ENCODE measurements at regions not wholly inside any gene's neighbourhood (a gene's known extent, or its start where the extent isn't known, plus 50 kb on each side); places are given as distances from the start of the nearest gene placed in this dataset.

DNA sequence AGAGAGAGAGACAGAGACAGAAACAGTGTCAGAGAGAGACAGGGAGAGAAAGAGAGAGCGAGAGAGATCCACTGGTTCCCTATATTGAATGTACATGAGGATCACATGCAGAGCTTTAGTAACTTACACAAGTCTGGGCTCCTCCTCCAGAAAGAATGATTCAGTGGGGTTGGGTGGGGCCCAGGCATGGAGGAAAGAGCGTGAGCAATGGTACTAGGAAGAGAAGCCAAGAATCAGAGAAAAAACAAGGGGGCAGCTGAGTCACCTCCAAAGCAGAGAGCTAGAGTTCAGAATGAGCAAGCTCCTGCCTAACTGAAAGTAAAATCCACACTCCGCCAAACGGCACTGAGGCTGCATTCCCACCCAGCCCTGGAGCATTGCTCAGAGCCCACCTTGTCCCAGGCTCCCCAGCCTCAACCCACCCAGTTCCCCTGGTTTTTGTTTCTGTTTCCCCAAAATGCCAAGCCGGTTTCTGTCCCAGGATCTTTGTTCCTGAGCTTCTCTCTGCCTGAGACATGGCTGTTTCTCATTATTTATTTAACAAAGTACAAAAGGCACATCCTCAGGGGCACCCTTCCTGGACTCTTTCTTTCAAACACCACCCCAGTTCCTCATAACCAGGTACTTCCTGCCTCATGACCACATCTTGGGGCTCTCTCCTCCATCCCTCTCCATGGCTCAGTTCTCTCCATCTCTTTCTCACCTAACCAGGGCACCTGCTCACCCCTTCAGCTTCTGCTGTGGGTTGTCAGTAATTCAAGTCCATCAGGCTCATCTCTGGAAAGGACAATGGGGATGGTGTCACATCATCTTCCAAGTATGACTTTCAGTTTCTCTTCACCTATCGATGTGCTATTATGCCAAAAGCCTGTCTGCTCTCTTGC lies 670.3 kb upstream of the TBX3 start:
- peak in 1 of 2 experiments; percentile 10 for DNase-seq (ENCODE audit: low read depth in 1 of 2, low spot score in 1 of 2)
- in situ Hi-C loops (cut with HindIII; ENCODE audit: low pct_unique_long_range_greater_than_20kb, low sequenced_read_pairs): no loop called here
- TF ChIP-seq JUND (IDR thresholded peaks at IDR 0.05; ENCODE audit: low read depth): no peak

DNA sequence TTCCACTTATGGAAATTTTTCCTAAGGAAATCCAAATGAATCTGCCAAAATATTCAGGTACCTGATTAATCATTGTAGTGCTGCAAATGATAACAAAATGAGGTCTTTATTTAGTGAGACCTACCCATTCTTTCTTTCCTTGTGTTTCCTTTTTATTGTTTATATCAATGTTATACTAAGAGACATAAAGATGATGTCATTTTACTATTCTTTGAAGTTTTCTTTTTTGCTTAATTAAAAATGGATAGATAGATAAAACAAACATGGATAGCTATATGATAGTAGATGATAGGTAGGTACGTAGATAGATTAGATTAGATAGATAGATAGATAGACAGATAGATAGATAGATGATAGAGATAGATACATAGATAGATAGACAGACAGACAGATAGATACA lies 669.5 kb upstream of the TBX3 start:
- DNase-seq (ENCODE audit: low read depth in 1 of 2, low spot score in 1 of 2): no peak
- no peak for TF ChIP-seq JUND (IDR thresholded peaks at IDR 0.05; ENCODE audit: low read depth)
- in situ Hi-C loops (cut with HindIII; ENCODE audit: low pct_unique_long_range_greater_than_20kb, low sequenced_read_pairs): no loop called here

DNA sequence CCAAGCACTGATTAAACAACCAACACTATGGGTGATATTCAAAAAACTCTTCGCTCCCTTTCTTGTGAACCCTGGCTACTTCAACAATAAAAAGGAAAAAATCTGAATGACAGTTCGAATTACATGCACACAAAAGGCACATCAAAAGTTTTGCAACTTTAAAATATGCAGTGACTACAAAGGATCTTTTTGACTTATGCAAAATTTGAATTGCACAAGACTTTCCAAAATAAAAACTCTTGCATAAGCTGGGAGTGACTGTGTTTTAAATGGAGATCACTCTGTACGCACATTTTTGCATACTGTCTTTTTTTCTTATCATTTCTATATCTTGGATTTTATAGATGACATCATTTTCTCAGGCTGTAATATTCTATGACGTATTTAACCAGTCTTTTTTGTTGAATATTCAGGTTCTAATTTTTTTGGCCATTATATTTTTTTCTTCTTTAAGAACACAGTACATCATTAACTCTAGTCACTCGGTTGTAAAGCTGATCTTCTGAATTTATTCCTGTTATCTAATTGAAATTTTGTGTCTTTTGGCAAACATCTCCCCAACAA lies 667.6 kb upstream of the TBX3 start:
- in situ Hi-C loops (cut with HindIII; ENCODE audit: low pct_unique_long_range_greater_than_20kb, low sequenced_read_pairs): no loop called here
- DNase-seq (ENCODE audit: low read depth in 1 of 2, low spot score in 1 of 2): no peak
- no peak for TF ChIP-seq JUND (IDR thresholded peaks at IDR 0.05; ENCODE audit: low read depth)

DNA sequence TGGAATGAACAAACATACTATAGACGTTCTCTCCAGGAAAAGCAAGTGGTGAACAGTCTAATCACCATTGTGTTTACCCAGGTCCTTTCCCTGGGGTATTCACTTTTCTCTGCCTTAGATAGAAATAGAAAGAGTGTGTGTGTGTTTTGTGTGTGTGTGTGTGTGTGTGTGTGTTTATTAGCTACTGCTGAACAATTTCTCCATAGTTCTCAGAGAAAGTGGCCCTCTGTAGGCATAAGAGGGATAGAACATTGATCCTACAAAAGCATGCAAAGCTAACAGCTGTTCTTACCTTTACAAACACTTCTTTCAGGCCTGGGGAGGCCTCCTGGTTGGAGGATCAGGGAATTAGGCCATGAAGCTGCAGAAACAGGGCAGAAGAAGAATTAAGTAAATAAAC lies 665.7 kb upstream of the TBX3 start:
- in situ Hi-C loops (cut with HindIII; ENCODE audit: low pct_unique_long_range_greater_than_20kb, low sequenced_read_pairs): no loop called here
- no peak for TF ChIP-seq JUND (IDR thresholded peaks at IDR 0.05; ENCODE audit: low read depth)
- no peak for DNase-seq (ENCODE audit: low read depth in 1 of 2, low spot score in 1 of 2)

DNA sequence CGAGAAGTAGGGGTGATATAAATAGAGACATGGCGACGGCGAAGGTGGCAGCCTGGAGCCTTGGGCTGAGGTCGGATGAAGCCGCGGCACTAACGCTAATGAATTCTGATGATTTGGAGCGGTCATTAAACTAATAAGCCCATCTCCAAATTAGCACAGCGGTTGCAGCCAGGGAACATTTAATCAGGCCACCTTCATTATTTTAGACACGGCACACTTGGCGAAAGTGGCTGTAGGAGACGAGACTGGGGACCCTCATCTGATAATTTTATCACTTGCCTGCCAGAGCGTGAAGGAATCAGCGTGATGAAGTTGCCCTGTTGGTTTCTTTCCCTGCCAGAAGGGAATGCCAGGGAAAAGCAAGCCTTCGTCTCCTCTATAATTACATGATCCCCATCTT lies 664.3 kb upstream of the TBX3 start:
- TF ChIP-seq JUND (IDR thresholded peaks at IDR 0.05; ENCODE audit: low read depth): no peak
- in situ Hi-C loops (cut with HindIII; ENCODE audit: low pct_unique_long_range_greater_than_20kb, low sequenced_read_pairs): no loop called here
- DNase-seq (ENCODE audit: low read depth in 1 of 2, low spot score in 1 of 2): no peak

DNA sequence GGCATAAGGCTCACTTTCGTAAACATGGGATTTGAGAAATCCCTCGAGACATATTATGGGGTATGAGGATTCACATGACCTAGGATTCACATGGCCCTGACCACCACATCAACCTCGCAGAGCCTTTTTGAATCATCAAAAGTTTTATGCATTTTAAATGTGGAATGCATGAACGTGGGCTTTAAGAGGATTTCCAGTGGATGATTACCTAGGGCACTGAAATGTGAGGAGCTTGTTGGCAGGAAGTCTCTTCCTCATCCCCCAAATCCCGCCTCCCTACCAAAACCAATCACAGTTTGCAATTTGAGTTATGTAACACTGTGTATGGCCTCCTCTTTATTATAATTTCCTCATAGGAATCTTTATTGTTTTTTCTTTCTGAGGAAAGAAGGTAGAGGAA lies 659.6 kb upstream of the TBX3 start:
- DNase-seq (ENCODE audit: low read depth in 1 of 2, low spot score in 1 of 2): no peak
- in situ Hi-C loops (cut with HindIII; ENCODE audit: low pct_unique_long_range_greater_than_20kb, low sequenced_read_pairs): no loop called here
- no peak for TF ChIP-seq JUND (IDR thresholded peaks at IDR 0.05; ENCODE audit: low read depth)

DNA sequence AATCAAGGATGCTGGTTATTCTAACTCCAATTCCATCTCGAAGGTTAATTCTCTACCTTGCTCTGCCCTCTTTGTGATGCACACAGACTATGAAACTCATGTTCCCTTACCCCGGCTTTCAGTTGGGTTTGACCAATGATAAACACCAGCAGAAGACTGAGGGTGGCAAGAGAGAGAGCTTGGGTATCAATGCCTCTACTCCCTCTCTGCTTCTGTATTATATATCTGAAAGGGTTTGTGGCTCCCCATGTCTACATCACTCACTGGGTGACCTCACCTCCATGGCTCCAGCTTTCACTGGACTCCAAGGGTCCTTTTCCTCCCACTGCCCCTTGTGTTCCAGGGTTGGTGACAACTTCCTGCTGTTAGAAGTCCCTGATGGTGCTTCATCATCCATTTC lies 659.0 kb upstream of the TBX3 start:
- DNase-seq (ENCODE audit: low read depth in 1 of 2, low spot score in 1 of 2): no peak
- in situ Hi-C loops (cut with HindIII; ENCODE audit: low pct_unique_long_range_greater_than_20kb, low sequenced_read_pairs): no loop called here
- TF ChIP-seq JUND (IDR thresholded peaks at IDR 0.05; ENCODE audit: low read depth): no peak

DNA sequence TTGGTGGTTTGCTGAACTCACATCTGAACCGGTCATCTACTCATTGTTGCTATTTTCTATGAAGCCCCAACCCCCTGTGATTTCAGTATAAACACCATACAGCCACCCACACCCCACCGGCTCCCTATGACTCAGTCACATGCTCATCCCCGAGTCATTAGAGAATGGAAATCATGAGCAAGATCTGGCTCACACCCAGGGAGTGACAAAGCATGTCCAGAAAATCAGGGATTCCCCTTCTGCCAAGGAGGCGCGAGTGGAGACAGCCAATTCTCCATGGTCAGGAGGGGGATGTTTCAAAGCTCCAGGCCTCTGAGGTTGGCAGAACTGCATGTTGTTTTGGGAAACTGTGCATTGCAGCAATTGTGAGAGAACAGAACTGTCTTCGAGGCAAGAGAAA lies 657.5 kb upstream of the TBX3 start:
- in situ Hi-C loops (cut with HindIII; ENCODE audit: low pct_unique_long_range_greater_than_20kb, low sequenced_read_pairs): no loop called here
- DNase-seq (ENCODE audit: low read depth in 1 of 2, low spot score in 1 of 2): no peak
- TF ChIP-seq JUND (IDR thresholded peaks at IDR 0.05; ENCODE audit: low read depth): no peak

DNA sequence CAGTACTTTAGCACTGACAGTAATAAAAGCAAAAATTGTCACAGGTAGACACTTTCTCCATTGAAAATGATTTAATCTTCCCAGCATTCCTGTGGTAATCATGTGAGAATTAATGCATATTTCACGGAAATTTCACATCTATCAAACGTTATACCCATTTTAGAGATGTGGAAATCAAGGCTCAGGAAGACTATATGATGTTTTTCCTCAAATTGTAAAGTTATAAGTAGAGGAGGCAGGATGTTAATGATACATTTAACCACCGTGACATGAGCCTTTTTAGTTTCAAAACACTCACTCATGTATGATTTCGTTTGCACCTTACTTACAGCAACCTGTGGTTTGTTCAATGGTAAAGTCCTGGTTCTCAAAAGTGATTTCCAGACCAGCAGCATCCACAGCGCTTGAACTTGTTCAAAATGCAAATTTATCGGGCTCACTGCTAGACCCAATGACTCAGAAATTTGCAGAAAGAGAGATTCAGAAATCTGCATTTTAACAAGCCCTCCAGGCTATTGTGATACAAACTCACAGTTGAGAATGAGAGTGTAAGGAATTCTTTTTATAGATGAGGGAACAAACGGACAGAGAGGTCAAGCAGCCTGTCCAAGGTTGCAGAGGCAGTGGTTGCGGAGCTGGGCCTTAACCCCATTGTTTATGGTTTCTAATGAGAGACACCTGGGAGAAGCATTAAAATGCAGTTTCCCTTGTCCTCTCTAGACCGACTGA lies 654.8 kb upstream of the TBX3 start:
- in situ Hi-C loops (cut with HindIII; ENCODE audit: low pct_unique_long_range_greater_than_20kb, low sequenced_read_pairs): no loop called here
- no peak for TF ChIP-seq JUND (IDR thresholded peaks at IDR 0.05; ENCODE audit: low read depth)
- no peak for DNase-seq (ENCODE audit: low read depth in 1 of 2, low spot score in 1 of 2)

DNA sequence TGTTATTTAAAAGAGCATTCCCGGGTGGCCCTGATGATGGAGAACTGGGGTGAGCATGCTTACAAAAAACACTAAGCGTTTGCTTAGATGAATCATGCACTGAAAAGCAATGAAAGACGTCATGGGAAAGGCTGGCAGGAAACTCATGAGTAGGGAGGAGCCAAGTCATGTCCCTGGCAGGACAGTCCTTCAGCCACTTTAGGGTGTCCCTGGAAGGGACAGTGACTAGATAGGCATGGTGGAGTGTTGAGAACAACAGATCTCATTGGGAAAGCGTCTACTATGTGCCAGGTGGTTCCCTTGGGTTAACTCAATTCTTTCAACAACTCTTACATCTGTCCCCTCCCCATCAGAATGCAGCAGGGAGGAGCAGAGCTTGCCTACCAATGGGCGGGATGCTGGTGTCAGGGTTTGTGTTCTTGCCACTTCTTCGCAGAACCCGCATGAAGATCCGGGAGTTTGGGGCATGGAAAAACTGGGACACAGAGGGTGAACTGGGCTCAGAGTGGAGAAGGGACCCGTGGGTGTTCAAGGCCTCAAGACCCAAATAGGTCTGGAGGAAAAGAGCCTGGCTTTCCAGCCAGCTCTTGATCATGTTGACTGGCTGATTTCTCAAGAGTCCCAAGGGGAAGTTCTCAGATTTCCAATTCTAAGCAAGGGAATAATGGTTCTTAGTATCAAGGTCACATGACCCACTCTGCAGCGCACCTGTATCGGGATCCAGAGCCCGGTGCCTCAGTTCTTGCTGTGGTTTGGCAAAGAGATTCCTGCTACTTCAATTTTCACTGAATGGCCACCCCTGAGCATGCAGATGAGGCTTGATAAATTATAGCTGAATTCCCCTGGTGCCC lies 653.9 kb upstream of the TBX3 start:
- in situ Hi-C loops (cut with HindIII; ENCODE audit: low pct_unique_long_range_greater_than_20kb, low sequenced_read_pairs): no loop called here
- DNase-seq (ENCODE audit: low read depth in 1 of 2, low spot score in 1 of 2): peak in 1 of 2 experiments; percentile 33
- TF ChIP-seq JUND (IDR thresholded peaks at IDR 0.05; ENCODE audit: low read depth): no peak

DNA sequence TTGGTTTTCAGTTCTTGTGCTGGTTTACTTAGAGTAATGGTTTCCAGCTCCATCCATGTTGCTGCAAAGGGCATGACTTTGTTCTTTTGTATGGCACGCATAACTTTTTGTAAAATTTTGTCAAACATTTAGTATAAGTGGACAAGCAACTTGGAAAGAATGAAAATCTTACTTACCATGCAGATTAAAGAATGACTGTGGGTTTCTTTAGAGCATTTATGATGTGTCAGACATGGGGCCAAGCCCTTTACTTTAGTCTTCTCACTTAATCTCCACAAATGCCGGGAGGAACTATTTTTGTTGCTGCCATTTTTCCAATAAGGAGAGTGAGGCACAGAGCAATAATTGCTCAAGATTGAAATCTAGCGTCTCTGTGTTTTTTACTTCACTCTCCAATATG lies 652.5 kb upstream of the TBX3 start:
- DNase-seq (ENCODE audit: low read depth in 1 of 2, low spot score in 1 of 2): no peak
- no peak for TF ChIP-seq JUND (IDR thresholded peaks at IDR 0.05; ENCODE audit: low read depth)

DNA sequence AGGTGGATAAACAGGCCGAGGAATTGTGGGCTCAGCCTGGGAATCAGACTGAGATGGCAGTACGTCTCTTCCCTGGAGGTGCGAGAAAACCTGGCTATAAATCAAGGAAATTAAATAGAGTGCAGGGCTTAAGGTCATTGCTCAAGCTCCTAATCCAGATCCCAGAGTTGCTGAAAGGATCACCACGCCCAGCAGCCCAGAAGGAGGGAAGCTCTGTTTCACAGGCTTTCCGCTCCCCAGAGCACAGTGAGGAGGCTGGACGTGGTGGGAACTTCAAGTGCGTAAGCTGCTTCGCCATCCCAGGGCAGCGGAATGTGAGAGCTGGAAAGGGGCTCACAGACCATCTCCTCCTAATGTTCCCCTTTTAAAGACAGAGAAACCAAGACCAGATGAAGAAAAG lies 651.6 kb upstream of the TBX3 start:
- in situ Hi-C loops (cut with HindIII; ENCODE audit: low pct_unique_long_range_greater_than_20kb, low sequenced_read_pairs): no loop called here
- no peak for DNase-seq (ENCODE audit: low read depth in 1 of 2, low spot score in 1 of 2)

More for the DNA sequence above, 652.5 kb upstream of the TBX3 start:
- in situ Hi-C loops (cut with HindIII; ENCODE audit: low pct_unique_long_range_greater_than_20kb, low sequenced_read_pairs): no loop called here

More for the DNA sequence above, 651.6 kb upstream of the TBX3 start:
- TF ChIP-seq JUND (IDR thresholded peaks at IDR 0.05; ENCODE audit: low read depth): no peak
